ENCODE measurements at regions not wholly inside any gene's neighbourhood (a gene's known extent, or its start where the extent isn't known, plus 50 kb on each side); places are given as distances from the start of the nearest gene placed in this dataset.

DNA sequence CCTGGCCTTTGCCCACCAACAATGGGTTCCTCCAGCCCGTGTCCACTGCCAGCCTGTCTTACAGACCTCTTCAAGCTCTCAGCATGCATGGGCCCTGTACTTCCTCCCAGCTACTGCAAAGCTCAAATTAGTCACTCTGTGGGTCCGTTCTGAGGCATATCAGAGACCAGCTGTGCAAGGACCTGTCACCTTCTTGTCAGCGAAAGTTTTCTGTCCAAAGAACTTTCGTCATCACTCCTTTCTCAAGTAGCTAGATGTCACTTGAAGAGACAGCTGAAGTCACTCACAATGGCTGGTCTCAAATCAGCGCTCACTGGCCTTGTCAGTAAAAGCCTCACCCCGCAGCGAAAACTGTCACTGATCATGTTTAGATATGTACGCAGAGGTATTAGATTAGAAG lies 91.4 kb upstream of the DYNLRB2 start:
- TF ChIP-seq, protein P1, sequence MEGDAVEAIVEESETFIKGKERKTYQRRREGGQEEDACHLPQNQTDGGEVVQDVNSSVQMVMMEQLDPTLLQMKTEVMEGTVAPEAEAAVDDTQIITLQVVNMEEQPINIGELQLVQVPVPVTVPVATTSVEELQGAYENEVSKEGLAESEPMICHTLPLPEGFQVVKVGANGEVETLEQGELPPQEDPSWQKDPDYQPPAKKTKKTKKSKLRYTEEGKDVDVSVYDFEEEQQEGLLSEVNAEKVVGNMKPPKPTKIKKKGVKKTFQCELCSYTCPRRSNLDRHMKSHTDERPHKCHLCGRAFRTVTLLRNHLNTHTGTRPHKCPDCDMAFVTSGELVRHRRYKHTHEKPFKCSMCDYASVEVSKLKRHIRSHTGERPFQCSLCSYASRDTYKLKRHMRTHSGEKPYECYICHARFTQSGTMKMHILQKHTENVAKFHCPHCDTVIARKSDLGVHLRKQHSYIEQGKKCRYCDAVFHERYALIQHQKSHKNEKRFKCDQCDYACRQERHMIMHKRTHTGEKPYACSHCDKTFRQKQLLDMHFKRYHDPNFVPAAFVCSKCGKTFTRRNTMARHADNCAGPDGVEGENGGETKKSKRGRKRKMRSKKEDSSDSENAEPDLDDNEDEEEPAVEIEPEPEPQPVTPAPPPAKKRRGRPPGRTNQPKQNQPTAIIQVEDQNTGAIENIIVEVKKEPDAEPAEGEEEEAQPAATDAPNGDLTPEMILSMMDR (conservative IDR thresholded peaks at IDR 0.05): no peak
- TF ChIP-seq ZFX (IDR thresholded peaks at IDR 0.05): no peak

DNA sequence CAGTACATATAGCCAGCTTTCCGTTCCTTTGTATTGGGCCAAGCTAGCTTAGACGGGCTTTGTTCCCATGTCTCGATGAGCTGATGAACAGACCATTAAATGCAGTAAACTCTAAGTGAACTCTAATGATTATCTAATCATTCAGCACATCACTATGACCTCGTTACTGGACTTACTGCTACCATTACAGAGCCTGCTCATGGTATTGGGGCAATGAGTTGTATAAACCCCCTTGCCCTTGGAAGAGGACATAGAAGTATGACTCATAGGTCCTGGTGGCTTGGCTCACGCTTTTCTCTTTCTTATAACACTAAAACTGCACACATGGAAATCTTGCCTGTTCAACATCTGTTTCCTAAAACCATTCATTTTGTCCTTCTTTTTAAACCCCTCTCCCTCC lies 93.6 kb upstream of the DYNLRB2 start:
- TF ChIP-seq, protein P1 (conservative IDR thresholded peaks at IDR 0.05): no peak
- TF ChIP-seq ZFX (IDR thresholded peaks at IDR 0.05): no peak
- H3K27ac ChIP-seq: no peak overlapping the region

More for the DNA sequence above, 91.4 kb upstream of the DYNLRB2 start:
- no peak overlapping the region for H3K27ac ChIP-seq

DNA sequence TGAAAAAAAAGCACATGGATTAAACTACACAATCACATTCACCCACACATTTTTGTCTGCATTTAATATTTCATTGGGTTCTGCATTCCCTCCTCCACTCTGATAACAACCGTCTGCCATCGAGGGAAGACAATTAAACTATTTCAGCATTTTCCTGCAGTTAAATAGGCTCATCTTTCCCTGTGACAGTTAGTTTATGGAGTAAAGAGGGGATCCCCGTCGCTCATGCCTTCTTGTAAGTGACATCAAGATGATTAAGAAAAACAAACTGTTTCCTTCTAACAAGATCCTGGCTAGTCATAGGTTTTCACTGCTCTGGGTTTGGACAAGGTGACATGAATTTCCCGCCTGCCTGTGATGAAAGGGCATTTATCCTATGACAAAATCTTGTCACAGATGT lies 98.0 kb upstream of the DYNLRB2 start:
- TF ChIP-seq, protein P1 (conservative IDR thresholded peaks at IDR 0.05): no peak
- TF ChIP-seq ZFX (IDR thresholded peaks at IDR 0.05): no peak
- no peak overlapping the region for H3K27ac ChIP-seq

DNA sequence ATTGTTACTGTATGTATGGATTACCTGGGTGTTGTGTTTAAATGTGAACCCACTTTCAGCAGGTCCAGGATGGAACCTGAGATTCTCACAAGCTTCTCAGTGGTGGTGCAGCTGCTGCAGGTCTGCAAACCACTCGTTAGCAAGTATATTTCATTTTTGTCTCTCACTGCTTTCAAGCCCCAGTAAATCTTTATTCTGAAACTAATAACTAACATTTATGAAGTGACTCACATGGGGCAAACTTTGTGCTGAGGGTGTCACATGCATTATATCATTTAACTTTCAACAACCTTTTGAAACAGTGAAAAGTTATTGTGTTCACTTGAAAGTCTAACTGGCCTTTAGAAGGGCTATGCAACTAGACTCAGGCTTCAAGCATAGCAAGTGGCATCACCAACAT lies 98.9 kb upstream of the DYNLRB2 start:
- no peak overlapping the region for H3K27ac ChIP-seq
- TF ChIP-seq, protein P1 (conservative IDR thresholded peaks at IDR 0.05): no peak
- no peak for TF ChIP-seq ZFX (IDR thresholded peaks at IDR 0.05)

DNA sequence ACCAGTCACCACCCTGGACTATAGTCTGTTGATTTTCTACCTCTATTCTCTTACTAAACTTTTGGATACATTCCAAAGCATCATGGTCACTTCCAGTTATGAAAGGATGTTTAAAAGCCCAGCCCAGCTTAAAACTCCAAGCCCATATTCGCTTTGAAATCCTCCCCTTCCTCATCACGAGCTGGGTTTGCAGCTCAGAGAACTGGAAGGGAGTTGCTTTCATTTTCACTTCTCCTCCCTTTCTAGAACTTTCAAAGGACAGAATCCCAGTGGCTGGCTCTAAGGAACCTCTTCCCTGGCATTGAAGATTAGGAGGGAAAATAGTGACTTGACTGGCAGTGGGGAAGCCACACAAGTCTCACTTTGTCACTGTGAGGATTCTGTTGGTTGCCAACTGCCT lies 100.1 kb upstream of the DYNLRB2 start:
- TF ChIP-seq ZFX (IDR thresholded peaks at IDR 0.05): no peak
- TF ChIP-seq, protein P1 (conservative IDR thresholded peaks at IDR 0.05): no peak
- no peak overlapping the region for H3K27ac ChIP-seq

DNA sequence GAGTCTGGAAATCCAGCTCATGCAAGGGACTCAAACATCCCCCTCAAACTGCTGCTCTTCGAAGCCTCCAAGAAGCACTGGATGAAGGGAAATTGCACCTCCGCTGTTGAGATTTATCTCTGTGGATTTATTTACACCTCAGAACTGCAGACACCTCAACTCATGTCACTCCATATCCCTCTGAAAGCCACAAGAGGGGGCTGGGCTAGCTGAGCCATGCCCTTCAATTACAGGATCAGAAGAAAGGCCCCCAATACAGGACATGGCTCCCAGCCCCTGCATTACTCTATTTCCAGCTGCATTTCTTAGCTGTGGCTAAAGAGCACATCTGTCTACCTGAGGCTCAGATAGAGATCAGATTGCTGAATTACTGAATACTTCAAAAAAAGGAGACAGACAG lies 103.1 kb upstream of the DYNLRB2 start:
- H3K27ac ChIP-seq: no peak overlapping the region
- no peak for TF ChIP-seq ZFX (IDR thresholded peaks at IDR 0.05)
- TF ChIP-seq, protein P1 (conservative IDR thresholded peaks at IDR 0.05): no peak

DNA sequence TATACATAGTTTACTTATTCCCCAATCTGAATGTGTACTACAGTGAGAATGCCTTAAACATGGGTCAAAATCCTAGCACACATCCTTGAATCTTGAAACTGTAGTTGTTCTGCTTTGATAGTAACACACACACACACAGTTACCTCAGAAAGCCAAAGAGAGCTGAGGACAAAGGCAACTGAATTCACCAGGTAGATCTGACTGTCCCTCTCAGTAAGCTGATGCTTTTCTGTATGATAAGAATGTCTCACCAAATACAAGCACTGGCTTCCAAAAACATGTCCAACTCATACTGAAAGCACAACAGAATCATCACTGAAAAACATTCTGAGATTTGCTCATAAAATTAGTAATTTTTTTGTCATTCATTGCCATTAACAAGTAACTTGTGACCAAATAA lies 104.3 kb upstream of the DYNLRB2 start:
- TF ChIP-seq, protein P1 (conservative IDR thresholded peaks at IDR 0.05): no peak
- no peak for TF ChIP-seq ZFX (IDR thresholded peaks at IDR 0.05)
- H3K27ac ChIP-seq: no peak overlapping the region

Measured in C4-2B (cell line).